Adrenal gland (tissue), 5 donors: ENCODE measurements at regions not wholly inside any gene's neighbourhood (a gene's known extent, or its start where the extent isn't known, plus 50 kb on each side); places are given as distances from the start of the nearest gene placed in this dataset.

ENCODE experiments used
- CTCF ChIP-seq, 6 experiments: fragments of 450-650 bp in 4 of 6; fragments of 200-600 bp in 2 of 6; sonication (generic) in 1 of 6; IDR thresholded peaks; 1 replicate in 5 of 6; 2 replicates in 1 of 6; pipeline versions ENCODE4 v1.5.1 to v1.8.0; 2016 to 2021; ENCODE audit warnings: antibody characterized with exemption in 6 of 6, mild to moderate bottlenecking in 2 of 6, moderate library complexity in 1 of 6
- POLR2A ChIP-seq, 2 donors: fragments of 450-650 bp; IDR thresholded peaks; one replicate each; pipeline ENCODE4 v1.6.1; 2017; ENCODE audit warnings: antibody characterized with exemption in 2 of 2, mild to moderate bottlenecking in 2 of 2, moderate library complexity in 1 of 2
- donor health status: DM: no; HTN: no; CAD: no.

GRCh38 chr5:68884883-68885282 lies 208.9 kb upstream of the SLC30A5 start:
- TF ChIP-seq POLR2A (IDR thresholded peaks at IDR 0.05): no peak
- peak in 5 of 6 experiments; percentile 16 to 47 (median 29) for TF ChIP-seq CTCF (IDR thresholded peaks at IDR 0.05)
